ENCODE measurements at regions not wholly inside any gene's neighbourhood (a gene's known extent, or its start where the extent isn't known, plus 50 kb on each side); places are given as distances from the start of the nearest gene placed in this dataset.

- TF ChIP-seq POLR2AphosphoS5 (IDR thresholded peaks at IDR 0.05), result no peak
- TF ChIP-seq, protein P1, sequence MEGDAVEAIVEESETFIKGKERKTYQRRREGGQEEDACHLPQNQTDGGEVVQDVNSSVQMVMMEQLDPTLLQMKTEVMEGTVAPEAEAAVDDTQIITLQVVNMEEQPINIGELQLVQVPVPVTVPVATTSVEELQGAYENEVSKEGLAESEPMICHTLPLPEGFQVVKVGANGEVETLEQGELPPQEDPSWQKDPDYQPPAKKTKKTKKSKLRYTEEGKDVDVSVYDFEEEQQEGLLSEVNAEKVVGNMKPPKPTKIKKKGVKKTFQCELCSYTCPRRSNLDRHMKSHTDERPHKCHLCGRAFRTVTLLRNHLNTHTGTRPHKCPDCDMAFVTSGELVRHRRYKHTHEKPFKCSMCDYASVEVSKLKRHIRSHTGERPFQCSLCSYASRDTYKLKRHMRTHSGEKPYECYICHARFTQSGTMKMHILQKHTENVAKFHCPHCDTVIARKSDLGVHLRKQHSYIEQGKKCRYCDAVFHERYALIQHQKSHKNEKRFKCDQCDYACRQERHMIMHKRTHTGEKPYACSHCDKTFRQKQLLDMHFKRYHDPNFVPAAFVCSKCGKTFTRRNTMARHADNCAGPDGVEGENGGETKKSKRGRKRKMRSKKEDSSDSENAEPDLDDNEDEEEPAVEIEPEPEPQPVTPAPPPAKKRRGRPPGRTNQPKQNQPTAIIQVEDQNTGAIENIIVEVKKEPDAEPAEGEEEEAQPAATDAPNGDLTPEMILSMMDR (IDR thresholded peaks at IDR 0.05), result no peak
Observed at GRCh38 chr4:8922481-8922880, 50.8 kb upstream of the HMX1 start.

Data from prostate gland (tissue), 2 donors.